ENCODE measurements at regions not wholly inside any gene's neighbourhood (a gene's known extent, or its start where the extent isn't known, plus 50 kb on each side); places are given as distances from the start of the nearest gene placed in this dataset.

GRCh38 chr5:143527808-143528207 is 124.3 kb upstream of the NR3C1 start:
- Mint-ChIP-seq H3K36me3 (ENCODE audit: insufficient read depth in 1 of 3, low read depth in 3 of 3) (no peaks in the 10 kb centered on the region; a peak in 1 of 7 replicates), H3K27ac (no peak overlapping the region), H3K27me3 (ENCODE audit: low read depth) (no peaks in the 10 kb centered on the region), H3K4me1 (no peaks in the 10 kb centered on the region), H3K4me3 (no peak overlapping the region), H3K9me3 (0 out of 5 replicates have a peak, but pooled peaks cover 0 to 2% of the 10 kb centered on the region in 2 experiments)
- no peak overlapping the region for H3K14ac ChIP-seq (ENCODE audit: insufficient read depth, low read length)
- no peak overlapping the region for H4K91ac ChIP-seq (ENCODE audit: insufficient read length, low read depth, low read length)
- H2BK15ac ChIP-seq (ENCODE audit: low read depth, low read length): no peak overlapping the region
- no peaks in the 10 kb centered on the region for H3K4me1 ChIP-seq (ENCODE audit: insufficient read depth, low read length)
- DNase-seq: no peak
- no CpG with 5 or more reads among the region's 4 CpGs for WGBS (ENCODE audit: extremely low coverage, insufficient read length, low lambda C conversion rate)
- H2BK5ac ChIP-seq (ENCODE audit: insufficient read length, low read length): no peak overlapping the region
- no peak overlapping the region for H3K9ac ChIP-seq (ENCODE audit: extremely low read depth, insufficient read length, low read length)
- H3K23me2 ChIP-seq (ENCODE audit: insufficient read length, low read depth, low read length, poor library complexity, severe bottlenecking): no peaks in the 10 kb centered on the region
- H2AFZ ChIP-seq (ENCODE audit: low read length): no peak overlapping the region
- no peaks in the 10 kb centered on the region for H3K79me1 ChIP-seq (ENCODE audit: insufficient read depth, low read depth, low read length, poor library complexity, severe bottlenecking)
- H3T11ph ChIP-seq (ENCODE audit: low read length): no peak overlapping the region
- no peak overlapping the region for H2AK5ac ChIP-seq (ENCODE audit: insufficient read length, low read length)
- no peak overlapping the region for H3K4me2 ChIP-seq (ENCODE audit: insufficient read depth, insufficient read length, low read length)
- H3K18ac ChIP-seq (ENCODE audit: insufficient read length, low read depth, low read length): no peak overlapping the region
- no peak overlapping the region for H3K23ac ChIP-seq (ENCODE audit: insufficient read length, low read depth, low read length)
- no peak overlapping the region for H3K4ac ChIP-seq (ENCODE audit: low read depth, low read length)
- no peak overlapping the region for H2BK120ac ChIP-seq (ENCODE audit: low read depth, low read length, poor library complexity, severe bottlenecking)
- no peak for TF ChIP-seq CTCF (conservative IDR thresholded peaks at IDR 0.05)
- no peak overlapping the region for H4K5ac ChIP-seq (ENCODE audit: insufficient read length, low read depth, low read length)
- H4K8ac ChIP-seq (replicated peaks; ENCODE audit: insufficient read length, low read depth, low read length): no peak overlapping the region
- no peaks in the 10 kb centered on the region for H3K27me3 ChIP-seq (ENCODE audit: insufficient read depth, low read length)
- no peak overlapping the region for H2BK12ac ChIP-seq (ENCODE audit: insufficient read length, low read depth, low read length)
- H4K20me1 ChIP-seq (ENCODE audit: control insufficient read depth, insufficient read depth, insufficient read length): no peaks in the 10 kb centered on the region
- no peak overlapping the region for H2BK20ac ChIP-seq (ENCODE audit: low read depth, low read length, poor library complexity, severe bottlenecking)
- H3K9me3 ChIP-seq (ENCODE audit: control insufficient read depth, low read depth, low read length): no peaks in the 10 kb centered on the region
- no peak overlapping the region for H3K56ac ChIP-seq (ENCODE audit: insufficient read length, low read depth, low read length)
- H3K79me2 ChIP-seq (ENCODE audit: insufficient read depth, low read length): no peaks in the 10 kb centered on the region
- no peak overlapping the region for H3K27ac ChIP-seq (ENCODE audit: insufficient read length, low read depth, low read length)

Data from H9 (cell line).